HEK293 (cell line): ENCODE measurements at regions not wholly inside any gene's neighbourhood (a gene's known extent, or its start where the extent isn't known, plus 50 kb on each side); places are given as distances from the start of the nearest gene placed in this dataset.

ENCODE experiments used
- CTCF ChIA-PET: fragments of 350-600 bp; formaldehyde crosslinking; extraction: SDS; loops from one replicate; lab custom pipeline; 2021; ENCODE audit warnings: antibody characterized with exemption; lab: Yijun Ruan, JAX
- POLR2A ChIA-PET: fragments of 300-600 bp; formaldehyde crosslinking; extraction: SDS; loops from one replicate; lab custom pipeline; 2020; ENCODE audit warnings: antibody characterized with exemption, inconsistent platforms; lab: Yijun Ruan, JAX
- H3K27ac ChIP-seq: fragments of 200-500 bp; sonication (Bioruptor generic); 2 replicates; pipeline ENCODE4 v1.5.1; 2014; ENCODE audit warnings: low read depth, low read length, control low read depth, inconsistent platforms; ENCODE audit errors: extremely low read depth
- H3K36me3 ChIP-seq, 2 experiments: fragments of 200-500 bp in 1 of 2; sonication (Bioruptor generic) in 1 of 2; 1 replicate in 1 of 2; 2 replicates in 1 of 2; pipeline ENCODE4 v1.5.1; 2014 to 2017; ENCODE audit warnings: inconsistent platforms in 2 of 2, low read length in 2 of 2; ENCODE audit not compliant: control insufficient read depth in 2 of 2, insufficient read depth in 1 of 2
- H3K4me1 ChIP-seq: fragments of 200-500 bp; sonication (Bioruptor generic); 2 replicates; pipeline ENCODE4 v1.5.1; 2014; ENCODE audit warnings: mild to moderate bottlenecking, low read length, inconsistent platforms; ENCODE audit not compliant: control insufficient read depth, insufficient read depth
- H3K4me3 ChIP-seq: 2 replicates; pipeline ENCODE4 v1.5.1; 2011; ENCODE audit warnings: low read depth, mild to moderate bottlenecking, control low read depth, low read length, moderate library complexity
- H3K9me3 ChIP-seq: fragments of 200-500 bp; sonication (Bioruptor generic); 2 replicates; pipeline ENCODE4 v1.5.1; 2014; ENCODE audit warnings: low read depth, low read length, inconsistent platforms; ENCODE audit not compliant: control insufficient read depth, insufficient read depth
- FEZF1 ChIP-seq: fragments of 450-650 bp; formaldehyde crosslinking; IDR thresholded peaks from 2 replicates; pipeline ENCODE4 v1.5.1; 2016; ENCODE audit warnings: missing biosample characterization, missing genetic modification characterization
- GLI2 ChIP-seq: fragments of 450-650 bp; formaldehyde crosslinking; IDR thresholded peaks from 2 replicates; pipeline ENCODE4; 2017; ENCODE audit warnings: missing biosample characterization, missing genetic modification characterization, low read depth, borderline replicate concordance
- HOXA7 ChIP-seq: sonication (generic); formaldehyde crosslinking; IDR thresholded peaks from 2 replicates; pipeline ENCODE4 v1.8.1; 2022; ENCODE audit warnings: missing genetic modification reagents, borderline replicate concordance
- HOXD13 ChIP-seq: sonication (generic); formaldehyde crosslinking; IDR thresholded peaks from 2 replicates; pipeline ENCODE4 v1.8.0; 2022; ENCODE audit warnings: missing genetic modification reagents, borderline replicate concordance
- PRDM1 ChIP-seq: fragments of 450-650 bp; formaldehyde crosslinking; IDR thresholded peaks from 2 replicates; pipeline ENCODE4; 2016; ENCODE audit warnings: missing biosample characterization, missing genetic modification characterization
- SETDB1 ChIP-seq: IDR thresholded peaks from one replicate; pipeline ENCODE4 v1.6.1; 2017; ENCODE audit warnings: mild to moderate bottlenecking, low read length, moderate library complexity, mixed read lengths; ENCODE audit not compliant: insufficient read length
- SP3 ChIP-seq: fragments of 450-650 bp; formaldehyde crosslinking; IDR thresholded peaks from 2 replicates; pipeline ENCODE4 v1.5.1; 2016; ENCODE audit warnings: missing biosample characterization, missing genetic modification characterization
- ZNF16 ChIP-seq: fragments of 450-650 bp; formaldehyde crosslinking; IDR thresholded peaks from 2 replicates; pipeline ENCODE4 v1.5.1; 2016; ENCODE audit warnings: low read depth, missing biosample characterization, missing genetic modification characterization
- ZNF184 ChIP-seq: fragments of 450-650 bp; IDR thresholded peaks from 2 replicates; pipeline ENCODE4 v1.5.1; 2018; ENCODE audit warnings: missing biosample characterization, mild to moderate bottlenecking, missing genetic modification characterization
- ZNF221 ChIP-seq: fragments of 450-650 bp; formaldehyde crosslinking; IDR thresholded peaks from 2 replicates; pipeline ENCODE4 v1.5.1; 2017; ENCODE audit warnings: missing biosample characterization, missing genetic modification characterization, borderline replicate concordance
- ZNF274 ChIP-seq, 2 experiments: fragments of 200-500 bp in 1 of 2; fragments of 450-650 bp in 1 of 2; sonication (Bioruptor generic) in 1 of 2; formaldehyde crosslinking in 1 of 2; IDR thresholded peaks; 2 replicates each; pipeline versions ENCODE4 v1.5.1 to v1.6.1; 2014 to 2016; ENCODE audit warnings: borderline replicate concordance in 1 of 2, inconsistent platforms in 1 of 2, low read length in 1 of 2, missing biosample characterization in 1 of 2, missing genetic modification characterization in 1 of 2
- ZNF404 ChIP-seq: fragments of 450-650 bp; formaldehyde crosslinking; IDR thresholded peaks from 2 replicates; pipeline ENCODE4 v1.5.1; 2017; ENCODE audit warnings: missing biosample characterization, missing genetic modification characterization
- ZNF416 ChIP-seq: fragments of 450-650 bp; formaldehyde crosslinking; IDR thresholded peaks from 2 replicates; pipeline ENCODE4 v1.5.1; 2016; ENCODE audit warnings: missing biosample characterization, missing genetic modification characterization
- ZNF423 ChIP-seq: fragments of 450-650 bp; formaldehyde crosslinking; IDR thresholded peaks from 2 replicates; pipeline ENCODE4 v1.5.1; 2016; ENCODE audit warnings: missing biosample characterization, missing genetic modification characterization
- ZNF48 ChIP-seq: fragments of 450-650 bp; formaldehyde crosslinking; IDR thresholded peaks from 2 replicates; pipeline ENCODE4 v1.5.1; 2016; ENCODE audit warnings: missing biosample characterization, missing genetic modification characterization
- ZNF677 ChIP-seq: fragments of 450-650 bp; IDR thresholded peaks from 2 replicates; pipeline ENCODE4 v1.5.0; 2018; ENCODE audit warnings: missing biosample characterization, mild to moderate bottlenecking, missing genetic modification characterization, moderate library complexity
- ZNF707 ChIP-seq: fragments of 450-650 bp; formaldehyde crosslinking; IDR thresholded peaks from 2 replicates; pipeline ENCODE4 v1.5.1; 2016; ENCODE audit warnings: missing biosample characterization, missing genetic modification characterization
- ZNF776 ChIP-seq: fragments of 450-650 bp; formaldehyde crosslinking; IDR thresholded peaks from 2 replicates; pipeline ENCODE4 v1.5.0; 2017; ENCODE audit warnings: missing biosample characterization, missing genetic modification characterization, borderline replicate concordance
- ZNF777 ChIP-seq: fragments of 450-650 bp; formaldehyde crosslinking; IDR thresholded peaks from 2 replicates; pipeline ENCODE4 v1.5.1; 2017; ENCODE audit warnings: missing biosample characterization, missing genetic modification characterization, borderline replicate concordance
- ZNF785 ChIP-seq: fragments of 450-650 bp; formaldehyde crosslinking; IDR thresholded peaks from 2 replicates; pipeline ENCODE4 v1.5.1; 2016; ENCODE audit warnings: missing biosample characterization, missing genetic modification characterization
- TF ChIP-seq, protein P1 (sequence below): fragments of 450-650 bp; formaldehyde crosslinking; IDR thresholded peaks from 2 replicates; pipeline ENCODE4 v1.5.1; 2016; ENCODE audit warnings: missing biosample characterization, missing genetic modification characterization
- TF ChIP-seq, protein P2 (sequence below): fragments of 450-650 bp; formaldehyde crosslinking; IDR thresholded peaks from 2 replicates; pipeline ENCODE4 v1.5.1; 2016; ENCODE audit warnings: missing biosample characterization, missing genetic modification characterization
- TF ChIP-seq, protein P3 (sequence below): fragments of 450-650 bp; formaldehyde crosslinking; IDR thresholded peaks from 2 replicates; pipeline ENCODE4 v1.5.1; 2016; ENCODE audit warnings: missing biosample characterization, missing genetic modification characterization
- TF ChIP-seq, protein P4 (sequence below): fragments of 450-650 bp; formaldehyde crosslinking; IDR thresholded peaks from 2 replicates; pipeline ENCODE4 v1.5.1; 2016; ENCODE audit warnings: missing biosample characterization, missing genetic modification characterization

DNA sequence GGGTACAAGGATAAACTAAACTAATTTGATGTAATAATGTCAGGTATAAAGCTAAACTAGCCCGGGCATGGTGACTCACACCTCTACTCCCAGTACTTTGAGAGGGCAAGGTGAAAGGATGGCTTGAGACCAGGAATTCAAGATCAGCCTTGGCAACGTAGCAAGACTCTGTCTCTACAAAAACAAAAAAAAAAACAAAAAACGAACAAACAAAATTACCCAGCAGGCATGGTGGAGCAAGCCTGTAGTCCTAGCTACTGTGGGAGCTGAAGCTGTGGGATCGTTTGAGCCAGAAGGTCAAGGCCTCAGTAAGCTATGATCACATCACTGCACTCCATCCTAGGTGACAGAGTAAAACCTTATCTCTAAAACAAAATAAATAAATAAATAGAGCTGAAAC, 131.8 kb upstream of the KYNU start:
- CTCF ChIA-PET, result interaction anchor here (0.7 kb wide), 1 partner anchor 1337 kb away, joined by 3 read pairs; no protein-coding TSS in a partner anchor
- no peaks in the 10 kb centered on the region for H3K9me3 ChIP-seq
- no peak overlapping the region for H3K27ac ChIP-seq
- no peaks in the 10 kb centered on the region for H3K36me3 ChIP-seq
- H3K4me1 ChIP-seq, result no peaks in the 10 kb centered on the region
- H3K4me3 ChIP-seq, result no peak overlapping the region
- POLR2A ChIA-PET, result interaction anchor here (0.7 kb wide), 1 partner anchor 254 kb away, joined by 3 read pairs; no protein-coding TSS in a partner anchor
- TF ChIP-seq ZNF785 (tag by site-specific recombination) (no peak), ZNF776 (tag by site-specific recombination) (no peak), ZNF48 (tag by site-specific recombination) (no peak), ZNF221 (tag by site-specific recombination) (no peak), HOXD13 (CRISPR knock-in tag) (no peak), SP3 (tag by site-specific recombination) (no peak), ZNF677 (no peak), GLI2 (tag by site-specific recombination) (no peak), ZNF16 (tag by site-specific recombination) (no peak), ZNF184 (tag by site-specific recombination) (no peak), ZNF423 (tag by site-specific recombination) (no peak), ZNF707 (tag by site-specific recombination) (no peak), ZNF274 (IDR thresholded peaks at IDR 0.05; ENCODE audit: low read length) (no peak), ZNF274 (tag by site-specific recombination; IDR thresholded peaks at IDR 0.05; ENCODE audit: borderline replicate concordance) (no peak), PRDM1 (tag by site-specific recombination) (no peak), HOXA7 (no peak), ZNF404 (tag by site-specific recombination) (no peak), FEZF1 (tag by site-specific recombination) (no peak)
- TF ChIP-seq, protein P1, sequence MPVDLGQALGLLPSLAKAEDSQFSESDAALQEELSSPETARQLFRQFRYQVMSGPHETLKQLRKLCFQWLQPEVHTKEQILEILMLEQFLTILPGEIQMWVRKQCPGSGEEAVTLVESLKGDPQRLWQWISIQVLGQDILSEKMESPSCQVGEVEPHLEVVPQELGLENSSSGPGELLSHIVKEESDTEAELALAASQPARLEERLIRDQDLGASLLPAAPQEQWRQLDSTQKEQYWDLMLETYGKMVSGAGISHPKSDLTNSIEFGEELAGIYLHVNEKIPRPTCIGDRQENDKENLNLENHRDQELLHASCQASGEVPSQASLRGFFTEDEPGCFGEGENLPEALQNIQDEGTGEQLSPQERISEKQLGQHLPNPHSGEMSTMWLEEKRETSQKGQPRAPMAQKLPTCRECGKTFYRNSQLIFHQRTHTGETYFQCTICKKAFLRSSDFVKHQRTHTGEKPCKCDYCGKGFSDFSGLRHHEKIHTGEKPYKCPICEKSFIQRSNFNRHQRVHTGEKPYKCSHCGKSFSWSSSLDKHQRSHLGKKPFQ (tag by site-specific recombination), result no peak
- TF ChIP-seq, protein P2, sequence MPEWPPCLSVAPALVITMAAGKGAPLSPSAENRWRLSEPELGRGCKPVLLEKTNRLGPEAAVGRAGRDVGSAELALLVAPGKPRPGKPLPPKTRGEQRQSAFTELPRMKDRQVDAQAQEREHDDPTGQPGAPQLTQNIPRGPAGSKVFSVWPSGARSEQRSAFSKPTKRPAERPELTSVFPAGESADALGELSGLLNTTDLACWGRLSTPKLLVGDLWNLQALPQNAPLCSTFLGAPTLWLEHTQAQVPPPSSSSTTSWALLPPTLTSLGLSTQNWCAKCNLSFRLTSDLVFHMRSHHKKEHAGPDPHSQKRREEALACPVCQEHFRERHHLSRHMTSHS (tag by site-specific recombination), result no peak
- TF ChIP-seq, protein P3, sequence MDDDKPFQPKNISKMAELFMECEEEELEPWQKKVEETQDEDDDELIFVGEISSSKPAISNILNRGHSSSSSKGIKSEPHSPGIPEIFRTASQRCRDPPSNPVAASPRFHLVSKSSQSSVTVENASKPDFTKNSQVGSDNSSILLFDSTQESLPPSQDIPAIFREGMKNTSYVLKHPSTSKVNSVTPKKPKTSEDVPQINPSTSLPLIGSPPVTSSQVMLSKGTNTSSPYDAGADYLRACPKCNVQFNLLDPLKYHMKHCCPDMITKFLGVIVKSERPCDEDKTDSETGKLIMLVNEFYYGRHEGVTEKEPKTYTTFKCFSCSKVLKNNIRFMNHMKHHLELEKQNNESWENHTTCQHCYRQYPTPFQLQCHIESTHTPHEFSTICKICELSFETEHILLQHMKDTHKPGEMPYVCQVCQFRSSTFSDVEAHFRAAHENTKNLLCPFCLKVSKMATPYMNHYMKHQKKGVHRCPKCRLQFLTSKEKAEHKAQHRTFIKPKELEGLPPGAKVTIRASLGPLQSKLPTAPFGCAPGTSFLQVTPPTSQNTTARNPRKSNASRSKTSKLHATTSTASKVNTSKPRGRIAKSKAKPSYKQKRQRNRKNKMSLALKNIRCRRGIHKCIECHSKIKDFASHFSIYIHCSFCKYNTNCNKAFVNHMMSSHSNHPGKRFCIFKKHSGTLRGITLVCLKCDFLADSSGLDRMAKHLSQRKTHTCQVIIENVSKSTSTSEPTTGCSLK (tag by site-specific recombination), result no peak

DNA sequence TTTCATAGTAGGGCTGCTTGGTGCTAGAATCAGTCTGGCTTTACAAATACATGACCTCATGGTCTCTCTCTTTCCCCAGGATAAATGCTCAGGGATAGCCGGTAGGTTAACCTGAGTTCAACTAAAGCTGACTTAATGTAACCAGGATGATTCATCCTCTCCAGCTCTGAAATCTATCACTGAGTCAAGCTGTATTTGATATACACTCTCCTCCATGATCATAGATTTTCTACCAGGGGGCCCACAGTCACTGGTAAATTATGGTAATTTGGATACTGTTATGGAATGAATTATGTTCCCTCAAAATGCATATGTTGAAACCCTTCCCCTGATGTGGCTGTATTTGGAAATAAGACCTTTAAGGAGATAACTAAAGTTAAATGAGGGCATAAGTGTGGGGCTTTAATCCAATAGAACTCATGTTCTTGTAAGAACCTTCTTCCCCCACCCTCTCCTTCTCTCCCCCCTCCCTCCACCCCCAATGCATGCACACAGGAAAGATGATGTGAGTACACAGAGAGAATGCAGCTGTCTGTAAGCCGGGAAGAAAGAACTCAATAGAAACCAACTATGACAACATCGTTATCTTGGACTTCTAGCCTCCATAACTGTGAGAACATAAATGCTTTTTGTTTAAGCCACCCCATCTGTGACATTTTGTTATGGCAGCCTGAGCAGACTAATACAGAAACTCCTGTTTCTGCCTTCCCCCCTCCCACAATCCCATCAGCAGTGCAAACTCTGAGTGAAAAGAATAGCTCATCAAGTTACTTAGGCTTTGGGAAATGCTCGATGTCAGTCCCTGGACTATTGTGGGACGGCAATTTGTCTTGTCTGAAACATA, 134.9 kb upstream of the KYNU start:
- CTCF ChIA-PET, result no interaction called here
- POLR2A ChIA-PET, result interaction anchor here (0.7 kb wide), 1 partner anchor 209 kb away, joined by 4 read pairs; no protein-coding TSS in a partner anchor
- H3K27ac ChIP-seq, result no peak overlapping the region
- H3K36me3 ChIP-seq, result no peaks in the 10 kb centered on the region
- H3K4me3 ChIP-seq, result no peak overlapping the region
- H3K4me1 ChIP-seq, result no peaks in the 10 kb centered on the region
- no peaks in the 10 kb centered on the region for H3K9me3 ChIP-seq
- no peak for TF ChIP-seq ZNF416
- TF ChIP-seq ZNF777 (tag by site-specific recombination), result no peak
- TF ChIP-seq SETDB1, result peak; percentile 1
- TF ChIP-seq, protein P3 (tag by site-specific recombination), result no peak
- TF ChIP-seq, protein P4, sequence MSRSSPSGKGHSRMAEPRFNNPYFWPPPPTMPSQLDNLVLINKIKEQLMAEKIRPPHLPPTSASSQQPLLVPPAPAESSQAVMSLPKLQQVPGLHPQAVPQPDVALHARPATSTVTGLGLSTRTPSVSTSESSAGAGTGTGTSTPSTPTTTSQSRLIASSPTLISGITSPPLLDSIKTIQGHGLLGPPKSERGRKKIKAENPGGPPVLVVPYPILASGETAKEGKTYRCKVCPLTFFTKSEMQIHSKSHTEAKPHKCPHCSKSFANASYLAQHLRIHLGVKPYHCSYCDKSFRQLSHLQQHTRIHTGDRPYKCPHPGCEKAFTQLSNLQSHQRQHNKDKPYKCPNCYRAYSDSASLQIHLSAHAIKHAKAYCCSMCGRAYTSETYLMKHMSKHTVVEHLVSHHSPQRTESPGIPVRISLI (tag by site-specific recombination), result no peak
- TF ChIP-seq ZNF776 (tag by site-specific recombination), result no peak
